ENCODE measurements at regions not wholly inside any gene's neighbourhood (a gene's known extent, or its start where the extent isn't known, plus 50 kb on each side); places are given as distances from the start of the nearest gene placed in this dataset.

DNA sequence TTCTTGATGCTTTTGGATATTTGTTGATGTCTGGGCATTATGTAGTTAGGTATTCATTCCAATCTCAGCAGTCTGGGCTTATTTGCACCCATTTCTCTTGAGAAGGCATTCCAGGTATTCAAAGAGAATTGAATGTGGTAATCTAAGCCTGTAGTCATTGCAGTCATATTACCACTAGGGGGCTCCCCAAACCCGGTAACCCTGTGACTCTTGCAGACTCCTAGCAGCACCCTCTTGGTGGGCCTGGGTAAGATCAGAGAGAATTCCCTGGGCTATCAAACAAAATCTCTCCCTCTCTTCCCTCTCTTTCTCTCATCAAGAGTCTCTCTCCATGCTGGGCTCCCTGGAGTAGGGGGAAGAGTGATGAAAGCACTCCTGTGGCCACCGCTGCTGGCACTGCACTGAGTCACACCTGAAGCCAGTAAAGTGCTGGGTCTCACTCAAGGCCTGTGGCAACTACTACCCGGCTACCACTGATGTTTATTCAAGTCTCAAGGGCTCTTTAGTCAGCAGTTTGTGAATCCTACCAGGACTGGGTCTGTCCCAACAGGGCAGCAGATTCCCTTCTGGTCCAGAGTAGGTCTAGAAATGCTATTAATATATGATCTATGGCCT lies 187.7 kb upstream of the NUDT10 start:
- TF ChIP-seq POLR2A (IDR thresholded peaks at IDR 0.05), result no peak
- TF ChIP-seq, protein P1, sequence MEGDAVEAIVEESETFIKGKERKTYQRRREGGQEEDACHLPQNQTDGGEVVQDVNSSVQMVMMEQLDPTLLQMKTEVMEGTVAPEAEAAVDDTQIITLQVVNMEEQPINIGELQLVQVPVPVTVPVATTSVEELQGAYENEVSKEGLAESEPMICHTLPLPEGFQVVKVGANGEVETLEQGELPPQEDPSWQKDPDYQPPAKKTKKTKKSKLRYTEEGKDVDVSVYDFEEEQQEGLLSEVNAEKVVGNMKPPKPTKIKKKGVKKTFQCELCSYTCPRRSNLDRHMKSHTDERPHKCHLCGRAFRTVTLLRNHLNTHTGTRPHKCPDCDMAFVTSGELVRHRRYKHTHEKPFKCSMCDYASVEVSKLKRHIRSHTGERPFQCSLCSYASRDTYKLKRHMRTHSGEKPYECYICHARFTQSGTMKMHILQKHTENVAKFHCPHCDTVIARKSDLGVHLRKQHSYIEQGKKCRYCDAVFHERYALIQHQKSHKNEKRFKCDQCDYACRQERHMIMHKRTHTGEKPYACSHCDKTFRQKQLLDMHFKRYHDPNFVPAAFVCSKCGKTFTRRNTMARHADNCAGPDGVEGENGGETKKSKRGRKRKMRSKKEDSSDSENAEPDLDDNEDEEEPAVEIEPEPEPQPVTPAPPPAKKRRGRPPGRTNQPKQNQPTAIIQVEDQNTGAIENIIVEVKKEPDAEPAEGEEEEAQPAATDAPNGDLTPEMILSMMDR (IDR thresholded peaks at IDR 0.05), result no peak
- TF ChIP-seq EP300 (IDR thresholded peaks at IDR 0.05), result no peak
